UCSD-AML1 (cell line): ENCODE measurements at regions not wholly inside any gene's neighbourhood (a gene's known extent, or its start where the extent isn't known, plus 50 kb on each side); places are given as distances from the start of the nearest gene placed in this dataset.

Experiments used
- DNase-seq: peaks from one replicate; lab custom pipeline; 2025; ENCODE audit not compliant: unreplicated experiment; lab: John Stamatoyannopoulos, UW

- no peak for DNase-seq
These were observed 642.3 kb downstream of the ACTL7B start for GRCh38 chr9:108213511-108213910.

GRCh38 chr9:108212184-108212583 lies 643.6 kb downstream of the ACTL7B start:
- no peak for DNase-seq

DNA sequence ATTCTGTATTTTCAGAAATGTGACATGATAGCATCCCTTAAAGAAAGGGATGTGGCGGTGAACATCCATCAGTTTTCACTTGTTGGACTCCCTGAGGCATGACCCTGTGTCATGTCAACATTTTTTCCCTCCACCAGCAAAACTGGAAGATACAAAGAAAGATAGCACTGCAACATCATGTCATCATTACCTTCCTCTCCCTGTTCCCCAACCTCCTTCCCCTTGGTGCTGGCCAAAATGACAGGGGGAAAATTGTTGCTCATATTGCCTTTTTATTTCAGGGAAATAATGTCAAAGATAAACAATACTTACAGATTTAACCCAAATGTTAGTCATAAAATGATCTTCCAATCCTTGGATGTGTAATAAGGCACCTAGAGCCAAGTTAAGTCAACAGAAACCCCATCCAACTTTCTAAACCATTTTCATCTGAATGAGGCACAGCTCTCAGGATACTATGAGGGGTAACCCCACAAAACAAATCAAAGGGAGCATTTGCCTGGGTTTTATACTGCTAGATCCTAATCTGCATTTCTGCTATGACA lies 644.3 kb downstream of the ACTL7B start:
- DNase-seq: no peak

- no peak for DNase-seq
These were observed 646.6 kb downstream of the ACTL7B start for GRCh38 chr9:108209132-108209685.

GRCh38 chr9:108207561-108208165 lies 648.1 kb downstream of the ACTL7B start:
- DNase-seq: no peak

DNA sequence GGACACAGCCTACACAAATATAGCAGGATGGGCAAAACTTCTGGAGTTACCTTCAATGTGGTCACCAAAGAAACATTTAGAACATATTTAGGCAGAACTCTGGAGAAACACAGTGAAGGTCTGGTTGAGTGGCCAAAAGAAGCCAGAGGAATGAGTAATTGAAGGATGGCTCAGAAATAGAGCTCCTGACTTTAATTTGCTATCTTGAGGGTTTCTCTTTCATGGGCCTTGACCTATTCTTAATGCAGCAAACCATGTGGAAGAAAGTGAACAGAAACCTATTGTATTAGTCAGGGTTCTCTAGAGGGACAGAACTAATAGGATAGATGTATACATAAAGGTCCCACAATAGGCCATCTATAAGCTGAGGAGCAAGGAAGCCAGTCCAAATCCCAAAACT lies 650.5 kb downstream of the ACTL7B start:
- no peak for DNase-seq

DNA sequence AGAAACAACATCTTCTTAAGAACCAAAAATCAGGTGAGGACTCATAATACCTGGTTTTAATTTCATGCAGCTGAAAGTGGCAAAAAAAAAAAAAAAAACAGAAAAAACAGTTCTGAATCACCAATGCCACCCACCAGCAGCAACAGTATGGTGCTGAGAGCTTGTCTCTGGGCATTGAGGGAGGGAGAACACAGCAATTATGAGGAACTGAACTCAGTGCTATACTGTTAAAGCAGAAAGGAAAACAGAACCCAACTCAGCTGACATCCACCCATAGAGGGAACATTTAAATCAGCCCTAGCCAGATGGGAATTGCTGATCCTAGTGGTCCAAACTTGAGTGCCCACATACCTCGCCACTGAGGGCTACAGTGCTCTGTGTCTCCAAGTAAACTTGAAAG lies 657.9 kb downstream of the ACTL7B start:
- no peak for DNase-seq

DNA sequence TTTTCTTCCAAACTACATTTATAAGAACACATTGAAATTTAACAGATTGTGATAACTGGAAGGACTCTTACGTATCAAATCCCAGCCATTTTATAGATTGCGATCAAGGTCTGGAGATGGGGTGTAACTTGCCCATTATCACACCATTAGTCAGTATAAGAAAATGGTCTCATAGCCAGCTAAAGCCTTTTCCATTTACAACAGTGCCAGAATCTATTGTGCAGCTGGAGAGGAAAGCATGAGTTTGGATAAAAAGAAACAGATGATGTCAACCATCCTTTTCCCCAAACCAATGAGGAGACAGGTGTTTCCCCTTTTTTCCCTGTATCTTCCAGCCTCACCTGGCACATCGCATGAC lies 658.8 kb downstream of the ACTL7B start:
- DNase-seq: no peak

DNA sequence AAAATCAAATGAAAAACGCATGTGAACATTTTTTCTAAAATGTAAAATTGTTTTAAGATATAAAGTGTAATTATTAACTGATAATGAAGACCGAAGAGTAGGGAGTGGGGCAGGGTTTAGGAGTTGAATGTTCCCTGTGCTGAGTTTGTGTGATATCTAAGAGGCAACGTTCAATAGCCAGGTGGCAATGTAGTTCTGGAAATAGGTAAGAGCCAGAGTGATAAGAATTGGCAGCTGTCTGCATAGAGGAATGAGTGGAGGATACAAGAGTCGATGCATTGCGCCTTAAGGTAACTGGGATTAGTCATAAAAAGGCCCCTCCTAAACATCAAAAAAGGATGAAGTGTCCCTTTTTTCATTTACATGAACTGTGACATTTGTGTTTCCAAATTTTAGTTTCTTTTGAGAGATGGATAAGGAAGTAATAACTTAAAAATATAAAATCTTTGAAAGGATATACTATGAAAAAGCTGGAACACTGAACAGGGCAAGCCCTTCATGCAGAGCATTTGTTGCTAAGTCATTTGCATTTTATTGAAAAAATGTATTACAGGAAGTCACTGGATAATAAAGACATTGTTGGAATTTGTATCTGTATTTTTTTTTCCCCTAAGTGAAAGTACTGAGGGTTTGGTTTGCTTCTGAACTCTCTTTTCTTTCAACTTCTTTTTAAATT lies 659.3 kb downstream of the ACTL7B start:
- no peak for DNase-seq

DNA sequence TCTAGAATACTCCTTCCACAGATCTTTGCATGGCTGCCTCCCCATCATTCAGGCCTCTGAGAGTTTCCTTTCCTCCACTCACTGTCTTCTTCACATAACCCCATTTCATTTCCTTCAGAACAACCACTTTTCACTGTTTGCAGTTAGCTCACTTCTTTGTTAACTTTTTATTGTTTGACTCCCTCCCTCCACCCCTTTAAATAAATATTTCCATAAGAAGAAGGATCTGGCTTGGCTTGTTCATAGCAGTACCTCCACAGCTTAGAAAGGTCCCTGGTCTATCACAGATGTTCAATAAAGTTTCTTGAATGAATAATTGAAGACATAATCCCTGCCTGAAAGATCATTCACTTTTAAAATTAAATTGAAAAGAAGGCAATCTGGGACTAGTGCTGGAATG lies 661.6 kb downstream of the ACTL7B start:
- no peak for DNase-seq

DNA sequence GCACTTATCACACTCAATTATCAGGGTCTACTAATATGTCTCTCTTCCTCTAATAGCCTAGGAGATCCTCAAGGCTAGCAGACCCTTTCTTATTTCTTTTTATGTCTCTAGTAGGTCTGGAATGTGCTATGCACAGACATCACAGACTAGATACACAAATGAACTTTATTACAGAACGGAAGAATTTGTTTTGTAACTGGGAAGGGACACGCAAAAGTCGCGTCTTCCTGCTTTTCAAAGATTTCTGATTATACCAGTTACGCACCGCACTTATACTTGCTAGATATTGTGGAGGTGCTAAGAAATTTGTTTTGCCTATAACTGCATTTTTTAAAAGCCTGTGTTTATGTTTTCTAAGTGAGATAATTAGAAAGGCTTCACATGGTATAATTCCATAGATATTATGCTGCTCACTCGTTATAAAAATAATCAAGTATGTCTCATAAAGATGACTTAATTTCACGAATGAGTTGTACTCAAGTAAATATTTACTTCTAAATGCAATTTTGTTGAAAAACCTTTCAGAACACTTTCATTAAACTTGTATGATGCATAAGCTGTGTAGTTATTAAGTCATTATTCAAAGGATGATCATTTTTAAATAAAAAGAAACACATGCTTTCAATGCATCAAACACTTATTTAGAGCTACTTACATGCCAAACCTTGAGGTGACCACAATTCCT lies 662.6 kb downstream of the ACTL7B start:
- DNase-seq: no peak

DNA sequence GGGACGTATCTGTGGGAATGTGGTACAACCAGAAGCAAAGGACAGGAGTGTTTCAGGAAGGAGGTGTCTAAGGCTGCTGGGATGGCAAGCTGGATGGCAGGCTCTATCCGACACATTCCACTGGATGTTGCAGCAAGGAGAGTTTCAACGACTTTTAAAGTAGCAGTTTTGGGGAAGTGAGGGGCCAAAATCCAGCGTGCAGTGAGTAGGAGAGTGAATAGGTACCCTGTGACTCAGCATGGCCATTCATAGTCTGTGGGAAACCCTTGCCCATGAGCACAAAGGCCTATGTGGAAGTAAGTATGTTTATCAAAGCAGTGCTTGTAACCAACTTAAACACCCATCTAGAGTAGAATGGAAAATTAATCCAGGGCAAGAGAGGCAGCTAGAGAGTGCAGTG lies 664.7 kb downstream of the ACTL7B start:
- DNase-seq: no peak

- DNase-seq: no peak
These were observed 666.8 kb downstream of the ACTL7B start for GRCh38 chr9:108188976-108189375.

DNA sequence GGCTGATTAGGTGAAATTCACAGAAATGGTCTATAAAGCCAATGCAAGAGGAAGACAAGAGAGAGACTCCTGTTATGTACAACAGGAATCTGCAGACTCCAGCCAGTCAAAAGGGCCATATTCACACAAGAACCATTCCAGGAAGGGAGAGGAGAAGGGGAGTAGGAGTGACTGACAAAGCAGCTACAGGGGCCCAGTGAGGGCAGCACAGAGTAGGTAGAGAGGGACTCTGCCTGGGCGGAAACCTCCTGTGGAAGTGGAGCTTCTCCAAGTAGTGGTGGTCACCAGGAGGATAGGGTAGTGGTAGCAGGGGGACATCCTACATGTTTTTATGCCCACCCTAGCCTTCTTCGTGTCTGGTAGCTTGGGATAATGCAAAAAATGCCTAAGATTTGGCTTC lies 667.3 kb downstream of the ACTL7B start:
- no peak for DNase-seq

GRCh38 chr9:108186642-108187395 lies 669.0 kb downstream of the ACTL7B start:
- no peak for DNase-seq

GRCh38 chr9:108185613-108186012 lies 670.2 kb downstream of the ACTL7B start:
- no peak for DNase-seq

DNA sequence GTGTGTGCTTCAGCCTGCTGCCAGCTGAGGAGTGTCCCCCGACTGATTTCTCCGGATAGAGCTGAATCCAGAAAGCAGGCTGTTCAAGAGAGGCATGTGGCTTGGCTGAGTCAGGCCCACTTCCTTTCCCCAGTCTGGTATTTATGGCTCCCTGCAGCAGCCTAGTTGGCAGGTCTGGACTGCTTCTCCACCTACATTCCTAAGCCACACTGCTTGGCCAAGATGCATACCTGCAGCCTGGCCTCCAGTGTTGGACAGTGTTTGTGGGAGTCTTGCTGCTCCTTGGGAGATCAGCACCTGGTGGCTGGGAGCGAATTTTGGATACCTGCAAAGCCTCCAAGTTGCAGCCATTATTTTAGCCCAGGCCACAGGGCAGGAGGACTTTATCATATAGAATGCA lies 670.8 kb downstream of the ACTL7B start:
- DNase-seq: peak; percentile 16

DNA sequence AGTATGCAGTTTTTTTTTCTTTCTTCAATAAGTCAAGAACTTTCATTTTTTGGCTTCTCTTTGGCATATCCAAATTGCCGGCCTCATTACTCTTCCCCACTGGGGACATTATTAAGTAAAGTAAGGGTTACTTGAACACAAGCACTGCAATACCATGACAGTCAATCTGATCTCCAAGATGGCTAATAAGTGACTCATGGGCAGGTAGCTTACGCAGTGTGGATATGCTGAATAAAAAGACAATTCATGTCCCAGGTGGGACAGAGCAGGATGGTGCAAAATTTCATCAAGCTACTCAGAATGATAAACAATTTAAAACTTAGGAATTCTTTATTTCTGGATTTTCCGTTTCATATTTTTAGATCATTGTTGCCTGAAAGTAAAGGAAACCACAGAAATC lies 671.8 kb downstream of the ACTL7B start:
- no peak for DNase-seq

DNA sequence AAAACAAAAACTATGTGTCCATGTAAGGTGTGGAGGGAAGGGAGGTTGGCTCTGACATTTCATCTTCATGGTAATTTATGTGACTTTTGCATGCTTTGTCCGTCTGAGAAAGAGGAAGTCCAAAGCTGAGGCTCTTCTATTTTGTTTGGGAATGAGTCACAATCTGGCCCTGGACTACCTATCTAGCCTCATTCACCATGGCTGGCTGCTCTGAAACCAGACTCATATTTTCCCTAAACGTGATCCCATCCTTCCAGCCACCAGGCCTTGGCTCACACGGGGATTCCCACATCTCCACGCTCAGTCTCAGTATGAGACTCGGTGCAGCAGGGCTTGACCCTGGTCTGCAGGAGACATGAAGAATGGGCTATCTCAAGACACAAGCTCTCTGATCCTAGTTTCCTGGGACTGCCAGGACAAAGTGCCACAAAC lies 672.8 kb downstream of the ACTL7B start:
- no peak for DNase-seq

GRCh38 chr9:108182270-108182669 lies 673.5 kb downstream of the ACTL7B start:
- DNase-seq: no peak

GRCh38 chr9:108181441-108181840 lies 674.3 kb downstream of the ACTL7B start:
- no peak for DNase-seq
